Left lung (tissue), 4 donors: ENCODE measurements at regions not wholly inside any gene's neighbourhood (a gene's known extent, or its start where the extent isn't known, plus 50 kb on each side); places are given as distances from the start of the nearest gene placed in this dataset.

Source experiments
- ATAC-seq: fragments of 200-7000 bp; cut with Tn5 transposase; one replicate; pipeline ENCODE4 v1.9.1; 2020; ENCODE audit warnings: moderate library complexity
- DNase-seq, 4 donors: peaks; one replicate each; pipeline ENCODE4 v3.0.0-alpha.2; 2013 to 2020
- H3K27ac ChIP-seq, 2 donors: fragments of 200-600 bp; sonication (generic) in 1 of 2; one replicate each; pipeline versions ENCODE4 v1.5.0 to v1.8.0; 2020 to 2021
- H3K27me3 ChIP-seq, 2 donors: fragments of 200-600 bp; sonication (generic) in 1 of 2; one replicate each; pipeline versions ENCODE4 v1.5.0 to v1.8.0; 2020 to 2021
- H3K36me3 ChIP-seq, 2 donors: fragments of 200-600 bp; sonication (generic) in 1 of 2; one replicate each; pipeline versions ENCODE4 v1.5.0 to v1.8.0; 2020 to 2021
- H3K4me1 ChIP-seq, 2 donors: fragments of 200-600 bp; one replicate each; pipeline ENCODE4 v1.8.0; 2021
- H3K4me3 ChIP-seq, 2 donors: fragments of 200-600 bp; sonication (generic) in 1 of 2; one replicate each; pipeline versions ENCODE4 v1.5.0 to v1.8.0; 2020 to 2021; ENCODE audit warnings: mild to moderate bottlenecking in 1 of 2
- H3K9me3 ChIP-seq, 2 donors: fragments of 200-600 bp; sonication (generic) in 1 of 2; one replicate each; pipeline versions ENCODE4 v1.5.0 to v1.8.0; 2020 to 2021
- CTCF ChIP-seq, 2 donors: fragments of 200-600 bp; sonication (generic) in 1 of 2; IDR thresholded peaks; one replicate each; pipeline versions ENCODE4 v1.5.0 to v1.8.0; 2021; ENCODE audit warnings: antibody characterized with exemption in 2 of 2
- intact Hi-C, 2 donors: fragments of 100-400 bp; cut with DNase I; formaldehyde crosslinking; loops; one replicate each; pipeline versions ENCODE4 v1.11.2 to v1.14.2; 2022
- donor health status: DM: no; HTN: yes; CAD: no.
- donor health status: DM: no; HTN: no; CAD: no.

GRCh38 chr12:53843545-53843944, 91.8 kb upstream of the CISTR start:
- H3K27me3 ChIP-seq: peaks cover 0 to 70% of the 10 kb centered on the region in 2 donors
- ATAC-seq (no peak), DNase-seq (no peak)
- H3K36me3 ChIP-seq: no peaks in the 10 kb centered on the region
- intact Hi-C loops: no loop called here
- no peaks in the 10 kb centered on the region for H3K9me3 ChIP-seq
- no peak overlapping the region for H3K27ac ChIP-seq
- no peaks in the 10 kb centered on the region for H3K4me1 ChIP-seq
- TF ChIP-seq CTCF (IDR thresholded peaks at IDR 0.05): no peak
- no peak overlapping the region for H3K4me3 ChIP-seq

- TF ChIP-seq CTCF (IDR thresholded peaks at IDR 0.05): no peak
- Histone ChIP-seq H3K9me3 (no peaks in the 10 kb centered on the region), H3K27ac (no peak overlapping the region), H3K4me3 (no peak overlapping the region), H3K4me1 (no peaks in the 10 kb centered on the region), H3K27me3 (peaks cover 0 to 65% of the 10 kb centered on the region in 2 donors), H3K36me3 (no peaks in the 10 kb centered on the region)
- ATAC-seq: peak; percentile 53
- intact Hi-C loops: no loop called here
- no peak for DNase-seq
Measured at GRCh38 chr12:53844994-53845844, 93.4 kb upstream of the HOXC13 start.

- Histone ChIP-seq H3K9me3 (no peaks in the 10 kb centered on the region), H3K4me1 (no peaks in the 10 kb centered on the region), H3K27ac (no peak overlapping the region), H3K4me3 (no peak overlapping the region), H3K27me3 (peaks cover 0 to 64% of the 10 kb centered on the region in 2 donors), H3K36me3 (no peaks in the 10 kb centered on the region)
- intact Hi-C loops: no loop called here
- no peak for TF ChIP-seq CTCF (IDR thresholded peaks at IDR 0.05)
- no peak for DNase-seq
- no peak for ATAC-seq
Measured at GRCh38 chr12:53845932-53846331, 92.7 kb upstream of the HOXC13 start.

- intact Hi-C loops: no loop called here
- Histone ChIP-seq H3K27ac (no peak overlapping the region), H3K36me3 (no peaks in the 10 kb centered on the region), H3K4me3 (no peak overlapping the region), H3K4me1 (no peaks in the 10 kb centered on the region), H3K9me3 (no peaks in the 10 kb centered on the region), H3K27me3 (peaks cover 5 to 58% of the 10 kb centered on the region in 2 donors)
- no peak for TF ChIP-seq CTCF (IDR thresholded peaks at IDR 0.05)
- ATAC-seq (no peak), DNase-seq (no peak)
Measured at GRCh38 chr12:53849113-53849512, 89.5 kb upstream of the HOXC13 start.

GRCh38 chr12:53849656-53850055, 89.0 kb upstream of the HOXC13 start:
- Histone ChIP-seq H3K27me3 (peaks cover 5 to 60% of the 10 kb centered on the region in 2 donors), H3K27ac (no peak overlapping the region)
- no peak for TF ChIP-seq CTCF (IDR thresholded peaks at IDR 0.05)

More at GRCh38 chr12:53849656-53850055, 89.0 kb upstream of the HOXC13 start:
- Histone ChIP-seq H3K9me3 (no peaks in the 10 kb centered on the region), H3K4me1 (no peaks in the 10 kb centered on the region), H3K36me3 (no peaks in the 10 kb centered on the region), H3K4me3 (no peak overlapping the region)
- intact Hi-C loops: no loop called here
- no peak for DNase-seq
- no peak for ATAC-seq
